ENCODE measurements at regions not wholly inside any gene's neighbourhood (a gene's known extent, or its start where the extent isn't known, plus 50 kb on each side); places are given as distances from the start of the nearest gene placed in this dataset.

GRCh38 chr15:37856109-37856508, 78.3 kb upstream of the TMCO5A start:
- TF ChIP-seq EZH2 (IDR thresholded peaks at IDR 0.05; ENCODE audit: borderline replicate concordance, low read length) (no peak), CTCF (IDR thresholded peaks at IDR 0.05; ENCODE audit: low read length) (no peak)
